OCI-LY3 (cell line): ENCODE measurements at regions not wholly inside any gene's neighbourhood (a gene's known extent, or its start where the extent isn't known, plus 50 kb on each side); places are given as distances from the start of the nearest gene placed in this dataset.

Experiments
- H2AFZ ChIP-seq: fragments of 200-600, 300-600 bp; shearing (Covaris generic); 2 replicates; pipeline ENCODE4 v1.6.0; 2014; ENCODE audit warnings: antibody characterized with exemption, low read depth, low read length
- H3K27ac ChIP-seq: fragments of 200-600, 300-600 bp; sonication (generic); 2 replicates; pipeline ENCODE4 v1.5.1; 2014; ENCODE audit warnings: mild to moderate bottlenecking, low read length, moderate library complexity, mixed read lengths
- H3K27me3 ChIP-seq: fragments of 200-600, 300-600 bp; sonication (generic); 2 replicates; pipeline ENCODE4 v1.6.1; 2014; ENCODE audit warnings: low read depth, low read length, mixed read lengths
- H3K36me3 ChIP-seq: fragments of 200-600, 300-600 bp; sonication (generic); replicated peaks from 2 replicates; pipeline ENCODE3; 2014; ENCODE audit warnings: low read depth, low read length, mixed read lengths
- H3K4me1 ChIP-seq: fragments of 300-600, 200-600 bp; sonication (generic); 2 replicates; pipeline ENCODE4 v1.6.1; 2014; ENCODE audit warnings: low read length, mixed read lengths
- H3K4me2 ChIP-seq: fragments of 200-600, 300-600 bp; sonication (generic); 2 replicates; pipeline ENCODE4 v1.6.1; 2014; ENCODE audit warnings: low read length, mixed read lengths
- H3K4me3 ChIP-seq: fragments of 300-600, 200-600 bp; sonication (generic); 2 replicates; pipeline ENCODE4 v1.5.1; 2014; ENCODE audit warnings: antibody characterized with exemption, mild to moderate bottlenecking, low read length, moderate library complexity
- H3K79me2 ChIP-seq: fragments of 300-600, 200-600 bp; shearing (Covaris generic); 2 replicates; pipeline ENCODE4 v1.6.1; 2014; ENCODE audit warnings: mild to moderate bottlenecking, low read length, mixed read lengths
- H3K9ac ChIP-seq: fragments of 300-600, 200-600 bp; shearing (Covaris generic); 2 replicates; pipeline ENCODE4 v1.6.0; 2014; ENCODE audit warnings: mild to moderate bottlenecking, low read length, moderate library complexity
- H3K9me3 ChIP-seq: fragments of 200-600, 300-600 bp; shearing (Covaris generic); 2 replicates; pipeline ENCODE4 v1.6.1; 2014; ENCODE audit warnings: low read length, mixed read lengths; ENCODE audit not compliant: insufficient read depth
- H4K20me1 ChIP-seq: fragments of 200-600, 300-600 bp; sonication (generic); 2 replicates; pipeline ENCODE4 v1.6.1; 2016; ENCODE audit warnings: low read length, mixed read lengths; ENCODE audit not compliant: insufficient read depth
- CTCF ChIP-seq: fragments of 200-600, 300-600 bp; sonication (generic); IDR thresholded peaks from 2 replicates; pipeline ENCODE4 v1.5.1; 2014; ENCODE audit warnings: antibody characterized with exemption, low read length, low read depth
- EZH2phosphoT487 ChIP-seq: fragments of 200-600 bp; shearing (Covaris generic); IDR thresholded peaks from 2 replicates; pipeline ENCODE4 v1.6.1; 2018; ENCODE audit warnings: antibody characterized with exemption, mixed run types, low read depth

DNA sequence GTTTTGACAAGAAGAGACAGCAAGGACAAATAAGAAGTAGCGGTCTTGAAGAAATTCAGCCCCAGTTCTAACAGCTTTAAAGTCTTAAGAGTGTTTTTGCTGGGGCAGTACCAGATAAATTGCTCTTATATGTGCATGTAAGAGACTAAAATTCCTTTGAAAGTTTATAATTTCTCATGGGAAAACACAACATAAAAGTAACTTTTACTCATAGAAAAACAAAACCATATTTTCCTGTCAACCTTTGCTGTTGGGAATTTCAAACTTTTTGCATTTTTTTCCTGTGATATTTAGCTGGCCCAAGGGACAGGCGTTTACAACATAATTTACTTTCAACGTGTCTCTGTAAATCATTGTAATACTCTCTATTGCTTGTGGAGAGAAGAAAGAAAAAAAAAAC, 767.8 kb upstream of the ZEB2 start:
- Histone ChIP-seq H3K4me3 (no peak overlapping the region), H2AFZ (no peak overlapping the region), H3K9me3 (no peaks in the 10 kb centered on the region), H3K27me3 (no peaks in the 10 kb centered on the region), H4K20me1 (no peaks in the 10 kb centered on the region), H3K4me1 (peaks cover 4% of the 10 kb centered on the region; the same call in 1 of the 2 replicates), H3K9ac (no peak overlapping the region), H3K79me2 (no peaks in the 10 kb centered on the region), H3K4me2 (no peak overlapping the region), H3K27ac (no peak overlapping the region), H3K36me3 (no peaks in the 10 kb centered on the region)
- TF ChIP-seq EZH2phosphoT487: no peak
- no peak for TF ChIP-seq CTCF

GRCh38 chr2:145286716-145287275, 766.9 kb upstream of the ZEB2 start:
- no peaks in the 10 kb centered on the region for H3K27me3 ChIP-seq
- H3K27ac ChIP-seq: no peak overlapping the region
- H3K9ac ChIP-seq: no peak overlapping the region
- no peak overlapping the region for H2AFZ ChIP-seq
- no peaks in the 10 kb centered on the region for H3K36me3 ChIP-seq
- H4K20me1 ChIP-seq: no peaks in the 10 kb centered on the region
- H3K4me1 ChIP-seq: peaks cover 4% of the 10 kb centered on the region; the same call in 1 of the 2 replicates
- no peaks in the 10 kb centered on the region for H3K9me3 ChIP-seq
- TF ChIP-seq EZH2phosphoT487: no peak
- TF ChIP-seq CTCF: no peak
- no peak overlapping the region for H3K4me3 ChIP-seq
- no peak overlapping the region for H3K4me2 ChIP-seq
- H3K79me2 ChIP-seq: no peaks in the 10 kb centered on the region

DNA sequence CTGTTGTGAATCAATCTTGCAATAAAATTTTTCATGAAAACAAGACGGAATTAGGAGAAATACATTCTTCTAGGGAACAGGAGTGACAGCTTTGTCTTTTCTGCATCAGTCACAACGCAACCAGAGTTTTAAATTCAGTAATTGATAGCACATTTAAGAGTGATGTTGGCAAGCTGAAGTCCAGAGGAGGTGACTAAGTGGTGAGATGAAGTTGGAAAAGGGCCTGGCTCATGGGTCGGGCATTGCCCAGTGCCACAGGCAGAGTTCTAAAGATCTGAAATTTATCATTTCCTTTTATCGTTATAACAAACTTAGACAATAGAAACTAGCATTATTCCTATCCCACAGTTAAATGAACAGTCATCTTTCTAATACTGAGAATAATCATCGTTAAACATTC, 764.6 kb upstream of the ZEB2 start:
- Histone ChIP-seq H3K9me3 (no peaks in the 10 kb centered on the region), H3K36me3 (no peaks in the 10 kb centered on the region), H3K4me1 (peaks cover 4% of the 10 kb centered on the region; the same call in 1 of the 2 replicates), H3K9ac (no peak overlapping the region), H3K4me3 (no peak overlapping the region), H2AFZ (no peak overlapping the region), H3K27me3 (no peaks in the 10 kb centered on the region), H3K27ac (no peak overlapping the region), H3K79me2 (no peaks in the 10 kb centered on the region), H3K4me2 (no peak overlapping the region), H4K20me1 (no peaks in the 10 kb centered on the region)
- TF ChIP-seq EZH2phosphoT487: no peak
- TF ChIP-seq CTCF: no peak

DNA sequence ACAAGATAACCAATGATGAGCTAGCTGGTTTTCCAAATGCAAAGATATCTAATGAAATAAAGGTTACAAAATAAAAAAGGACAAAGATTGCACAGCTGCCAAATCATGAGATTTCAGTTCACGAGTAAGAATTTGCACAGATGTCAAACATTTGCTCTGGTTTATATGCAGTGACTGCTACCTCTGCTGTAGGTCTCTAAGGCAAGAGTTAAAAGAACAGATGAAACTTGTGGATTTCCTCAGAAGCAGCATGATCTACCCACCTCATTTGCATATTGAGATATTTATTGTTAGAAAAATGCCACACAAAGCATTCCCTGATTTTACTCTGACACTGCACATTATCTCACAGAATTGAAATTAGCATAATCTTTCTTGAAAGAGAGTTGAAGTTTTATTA, 763.2 kb upstream of the ZEB2 start:
- Histone ChIP-seq H3K4me2 (no peak overlapping the region), H3K4me1 (peaks cover 4% of the 10 kb centered on the region; the same call in 1 of the 2 replicates), H3K79me2 (no peaks in the 10 kb centered on the region), H3K27me3 (no peaks in the 10 kb centered on the region), H3K9me3 (no peaks in the 10 kb centered on the region), H3K27ac (no peak overlapping the region), H3K9ac (no peak overlapping the region), H4K20me1 (no peaks in the 10 kb centered on the region), H3K4me3 (no peak overlapping the region), H2AFZ (no peak overlapping the region), H3K36me3 (no peaks in the 10 kb centered on the region)
- no peak for TF ChIP-seq EZH2phosphoT487
- TF ChIP-seq CTCF: no peak
